ENCODE measurements at regions not wholly inside any gene's neighbourhood (a gene's known extent, or its start where the extent isn't known, plus 50 kb on each side); places are given as distances from the start of the nearest gene placed in this dataset.
"Not testable (repeated sequence)": the region's sequence is repeated elsewhere in the genome, so short reads cannot be mapped to it uniquely, and the experiment has no call there.

- 94% methylated on average over 6 of the region's 6 CpGs for WGBS (ENCODE audit: insufficient coverage)
- Histone ChIP-seq H3K36me3 (ENCODE audit: control insufficient read depth, insufficient read depth, low read length) (no peaks in the 10 kb centered on the region), H3K9me3 (ENCODE audit: control insufficient read depth, insufficient read depth, low read length) (no peaks in the 10 kb centered on the region), H3K27ac (ENCODE audit: low read depth, low read length) (no peak overlapping the region), H3K4me1 (ENCODE audit: control insufficient read depth, insufficient read depth, low read length) (no peaks in the 10 kb centered on the region), H3K4me3 (ENCODE audit: low read depth, low read length) (no peak overlapping the region), H3K27me3 (ENCODE audit: control insufficient read depth, insufficient read depth, low read length) (no peaks in the 10 kb centered on the region)
- no peak for DNase-seq (ENCODE audit: low read depth in 4 of 6, low spot score in 6 of 6)
Measured at GRCh38 chr2:72078773-72079172, 68.9 kb downstream of the CYP26B1 start.

- Histone ChIP-seq H3K9me3 (ENCODE audit: control insufficient read depth, insufficient read depth, low read length) (no peaks in the 10 kb centered on the region), H3K36me3 (ENCODE audit: control insufficient read depth, insufficient read depth, low read length) (no peaks in the 10 kb centered on the region), H3K27me3 (ENCODE audit: control insufficient read depth, insufficient read depth, low read length) (no peaks in the 10 kb centered on the region), H3K27ac (ENCODE audit: low read depth, low read length) (no peak overlapping the region), H3K4me3 (ENCODE audit: low read depth, low read length) (no peak overlapping the region), H3K4me1 (ENCODE audit: control insufficient read depth, insufficient read depth, low read length) (no peaks in the 10 kb centered on the region)
- no peak for DNase-seq (ENCODE audit: low read depth in 4 of 6, low spot score in 6 of 6)
- no CpG with 5 or more reads among the region's 1 CpG for WGBS (ENCODE audit: insufficient coverage)
Measured at GRCh38 chr2:72077702-72078169, 69.9 kb downstream of the CYP26B1 start.

GRCh38 chr2:72073373-72073772 lies 74.3 kb downstream of the CYP26B1 start:
- WGBS (ENCODE audit: insufficient coverage) = 88% methylated on average over 3 of the region's 8 CpGs
- DNase-seq (ENCODE audit: low read depth in 4 of 6, low spot score in 6 of 6); H3K27me3 ChIP-seq (ENCODE audit: control insufficient read depth, insufficient read depth, low read length); H3K9me3 ChIP-seq (ENCODE audit: control insufficient read depth, insufficient read depth, low read length); H3K4me1 ChIP-seq (ENCODE audit: control insufficient read depth, insufficient read depth, low read length); H3K27ac ChIP-seq (ENCODE audit: low read depth, low read length); H3K4me3 ChIP-seq (ENCODE audit: low read depth, low read length); H3K36me3 ChIP-seq (ENCODE audit: control insufficient read depth, insufficient read depth, low read length): not testable (repeated sequence)

GRCh38 chr2:72064197-72064596 lies 83.5 kb downstream of the CYP26B1 start:
- DNase-seq (ENCODE audit: low read depth in 4 of 6, low spot score in 6 of 6); H3K27me3 ChIP-seq (ENCODE audit: control insufficient read depth, insufficient read depth, low read length); H3K9me3 ChIP-seq (ENCODE audit: control insufficient read depth, insufficient read depth, low read length); H3K36me3 ChIP-seq (ENCODE audit: control insufficient read depth, insufficient read depth, low read length); H3K27ac ChIP-seq (ENCODE audit: low read depth, low read length); H3K4me1 ChIP-seq (ENCODE audit: control insufficient read depth, insufficient read depth, low read length); H3K4me3 ChIP-seq (ENCODE audit: low read depth, low read length): not testable (repeated sequence)
- 86% methylated on average over 3 of the region's 14 CpGs for WGBS (ENCODE audit: insufficient coverage)

- H3K27ac ChIP-seq (ENCODE audit: low read depth, low read length) = no peak overlapping the region
- 88% methylated on average over 3 of the region's 3 CpGs for WGBS (ENCODE audit: insufficient coverage)
- H3K4me1 ChIP-seq (ENCODE audit: control insufficient read depth, insufficient read depth, low read length) = no peaks in the 10 kb centered on the region
- H3K9me3 ChIP-seq (ENCODE audit: control insufficient read depth, insufficient read depth, low read length) = peaks cover 1% of the 10 kb centered on the region
- H3K36me3 ChIP-seq (ENCODE audit: control insufficient read depth, insufficient read depth, low read length) = no peaks in the 10 kb centered on the region
- H3K27me3 ChIP-seq (ENCODE audit: control insufficient read depth, insufficient read depth, low read length) = no peaks in the 10 kb centered on the region
- DNase-seq (ENCODE audit: low read depth in 4 of 6, low spot score in 6 of 6) = no peak
- H3K4me3 ChIP-seq (ENCODE audit: low read depth, low read length) = no peak overlapping the region
Measured at GRCh38 chr2:72062336-72062735, 85.3 kb downstream of the CYP26B1 start.

- Histone ChIP-seq H3K4me1 (ENCODE audit: control insufficient read depth, insufficient read depth, low read length) (no peaks in the 10 kb centered on the region), H3K9me3 (ENCODE audit: control insufficient read depth, insufficient read depth, low read length) (peaks cover 1% of the 10 kb centered on the region), H3K27me3 (ENCODE audit: control insufficient read depth, insufficient read depth, low read length) (no peaks in the 10 kb centered on the region), H3K27ac (ENCODE audit: low read depth, low read length) (no peak overlapping the region), H3K4me3 (ENCODE audit: low read depth, low read length) (no peak overlapping the region), H3K36me3 (ENCODE audit: control insufficient read depth, insufficient read depth, low read length) (no peaks in the 10 kb centered on the region)
- no peak for DNase-seq (ENCODE audit: low read depth in 4 of 6, low spot score in 6 of 6)
- 80% methylated on average over 1 of the region's 1 CpG for WGBS (ENCODE audit: insufficient coverage)
Measured at GRCh38 chr2:72057308-72057707, 90.4 kb downstream of the CYP26B1 start.

GRCh38 chr2:72051971-72052505 lies 95.6 kb downstream of the CYP26B1 start:
- no peaks in the 10 kb centered on the region for H3K27me3 ChIP-seq (ENCODE audit: control insufficient read depth, insufficient read depth, low read length)
- no peaks in the 10 kb centered on the region for H3K9me3 ChIP-seq (ENCODE audit: control insufficient read depth, insufficient read depth, low read length)
- H3K27ac ChIP-seq (ENCODE audit: low read depth, low read length) = no peak overlapping the region
- H3K4me3 ChIP-seq (ENCODE audit: low read depth, low read length) = no peak overlapping the region
- WGBS (ENCODE audit: insufficient coverage) = no CpG with 5 or more reads among the region's 4 CpGs
- no peaks in the 10 kb centered on the region for H3K36me3 ChIP-seq (ENCODE audit: control insufficient read depth, insufficient read depth, low read length)
- no peaks in the 10 kb centered on the region for H3K4me1 ChIP-seq (ENCODE audit: control insufficient read depth, insufficient read depth, low read length)
- no peak for DNase-seq (ENCODE audit: low read depth in 4 of 6, low spot score in 6 of 6)

- DNase-seq (ENCODE audit: low read depth in 4 of 6, low spot score in 6 of 6) = no peak
- Histone ChIP-seq H3K27ac (ENCODE audit: low read depth, low read length) (no peak overlapping the region), H3K27me3 (ENCODE audit: control insufficient read depth, insufficient read depth, low read length) (no peaks in the 10 kb centered on the region), H3K36me3 (ENCODE audit: control insufficient read depth, insufficient read depth, low read length) (no peaks in the 10 kb centered on the region), H3K9me3 (ENCODE audit: control insufficient read depth, insufficient read depth, low read length) (no peaks in the 10 kb centered on the region), H3K4me1 (ENCODE audit: control insufficient read depth, insufficient read depth, low read length) (no peaks in the 10 kb centered on the region), H3K4me3 (ENCODE audit: low read depth, low read length) (no peak overlapping the region)
- no CpG with 5 or more reads among the region's 2 CpGs for WGBS (ENCODE audit: insufficient coverage)
Measured at GRCh38 chr2:72051204-72051603, 96.5 kb downstream of the CYP26B1 start.

- Histone ChIP-seq H3K27me3 (ENCODE audit: control insufficient read depth, insufficient read depth, low read length) (no peaks in the 10 kb centered on the region), H3K36me3 (ENCODE audit: control insufficient read depth, insufficient read depth, low read length) (no peaks in the 10 kb centered on the region), H3K4me1 (ENCODE audit: control insufficient read depth, insufficient read depth, low read length) (no peaks in the 10 kb centered on the region), H3K27ac (ENCODE audit: low read depth, low read length) (no peak overlapping the region), H3K9me3 (ENCODE audit: control insufficient read depth, insufficient read depth, low read length) (no peaks in the 10 kb centered on the region), H3K4me3 (ENCODE audit: low read depth, low read length) (no peak overlapping the region)
- WGBS (ENCODE audit: insufficient coverage) = no CpG with 5 or more reads among the region's 2 CpGs
- no peak for DNase-seq (ENCODE audit: low read depth in 4 of 6, low spot score in 6 of 6)
Measured at GRCh38 chr2:72050734-72051133, 96.9 kb downstream of the CYP26B1 start.

GRCh38 chr2:72048881-72049477 lies 98.7 kb downstream of the CYP26B1 start:
- H3K27ac ChIP-seq (ENCODE audit: low read depth, low read length) = no peak overlapping the region
- DNase-seq (ENCODE audit: low read depth in 4 of 6, low spot score in 6 of 6) = no peak

More at GRCh38 chr2:72048881-72049477, 98.7 kb downstream of the CYP26B1 start:
- Histone ChIP-seq H3K9me3 (ENCODE audit: control insufficient read depth, insufficient read depth, low read length) (peaks cover 2% of the 10 kb centered on the region), H3K27me3 (ENCODE audit: control insufficient read depth, insufficient read depth, low read length) (no peaks in the 10 kb centered on the region), H3K36me3 (ENCODE audit: control insufficient read depth, insufficient read depth, low read length) (no peaks in the 10 kb centered on the region), H3K4me1 (ENCODE audit: control insufficient read depth, insufficient read depth, low read length) (no peaks in the 10 kb centered on the region), H3K4me3 (ENCODE audit: low read depth, low read length) (no peak overlapping the region)
